ENCODE measurements at regions not wholly inside any gene's neighbourhood (a gene's known extent, or its start where the extent isn't known, plus 50 kb on each side); places are given as distances from the start of the nearest gene placed in this dataset.

- Mint-ChIP-seq H3K36me3 (no peaks in the 10 kb centered on the region), H3K9me3 (peaks cover 0 to 4% (median 0%) of the 10 kb centered on the region in 3 donors), H3K27me3 (peaks cover 5 to 7% of the 10 kb centered on the region in 2 donors), H3K27ac (no peak overlapping the region), H3K4me1 (no peaks in the 10 kb centered on the region), H3K4me3 (no peak overlapping the region)
- Histone ChIP-seq H3K27me3 (replicated peaks in 1 of 2; ENCODE audit: control insufficient read depth in 2 of 2, extremely low read depth in 1 of 2, insufficient read depth in 2 of 2, low read length in 1 of 2) (peaks cover 0 to 2% of the 10 kb centered on the region in 2 experiments), H3K36me3 (ENCODE audit: control insufficient read depth in 2 of 2, extremely low read depth in 1 of 2, insufficient read depth in 1 of 2, low read length in 1 of 2) (no peaks in the 10 kb centered on the region), H3K9me3 (no peaks in the 10 kb centered on the region), H3K4me1 (ENCODE audit: control insufficient read depth in 1 of 2, extremely low read depth in 1 of 2, insufficient read depth in 2 of 2, low read length in 2 of 2) (no peaks in the 10 kb centered on the region), H3K27ac (ENCODE audit: low read length) (no peak overlapping the region), H3K4me3 (ENCODE audit: control insufficient read depth in 1 of 2, extremely low read depth in 1 of 2, low read length in 1 of 2) (no peak overlapping the region)
- 82% methylated on average over 4 of the region's 4 CpGs for WGBS (ENCODE audit: insufficient coverage)
- POLR2A ChIA-PET, result no interaction called here
- CTCF ChIA-PET, result no interaction called here
- DNase-seq (no peak), ATAC-seq (replicated peaks in 1 of 4) (no peak)
These were observed 167.3 kb downstream of the TMEM18 start for GRCh38 chr2:509888-510287.

GRCh38 chr2:508121-508520 is 169.1 kb downstream of the TMEM18 start:
- Mint-ChIP-seq H3K4me3 (no peak overlapping the region), H3K27ac (no peak overlapping the region), H3K36me3 (no peaks in the 10 kb centered on the region), H3K9me3 (peaks cover 0 to 4% (median 0%) of the 10 kb centered on the region in 3 donors), H3K4me1 (no peaks in the 10 kb centered on the region), H3K27me3 (peaks cover 6 to 11% of the 10 kb centered on the region in 2 donors)
- CTCF ChIA-PET, result no interaction called here
- no peak for DNase-seq
- Histone ChIP-seq H3K27ac (ENCODE audit: low read length) (no peak overlapping the region), H3K9me3 (no peaks in the 10 kb centered on the region), H3K4me1 (ENCODE audit: control insufficient read depth in 1 of 2, extremely low read depth in 1 of 2, insufficient read depth in 2 of 2, low read length in 2 of 2) (no peaks in the 10 kb centered on the region), H3K4me3 (ENCODE audit: control insufficient read depth in 1 of 2, extremely low read depth in 1 of 2, low read length in 1 of 2) (no peak overlapping the region), H3K27me3 (replicated peaks in 1 of 2; ENCODE audit: control insufficient read depth in 2 of 2, extremely low read depth in 1 of 2, insufficient read depth in 2 of 2, low read length in 1 of 2) (peaks cover 0 to 5% of the 10 kb centered on the region in 2 experiments), H3K36me3 (ENCODE audit: control insufficient read depth in 2 of 2, extremely low read depth in 1 of 2, insufficient read depth in 1 of 2, low read length in 1 of 2) (no peaks in the 10 kb centered on the region)
- ATAC-seq (replicated peaks in 1 of 4), result no peak
- 54% methylated on average over 2 of the region's 4 CpGs for WGBS (ENCODE audit: insufficient coverage)
- POLR2A ChIA-PET, result no interaction called here

GRCh38 chr2:506866-507265 is 170.3 kb downstream of the TMEM18 start:
- Histone ChIP-seq H3K4me3 (ENCODE audit: control insufficient read depth in 1 of 2, extremely low read depth in 1 of 2, low read length in 1 of 2) (no peak overlapping the region), H3K27ac (ENCODE audit: low read length) (no peak overlapping the region), H3K36me3 (ENCODE audit: control insufficient read depth in 2 of 2, extremely low read depth in 1 of 2, insufficient read depth in 1 of 2, low read length in 1 of 2) (no peaks in the 10 kb centered on the region), H3K4me1 (ENCODE audit: control insufficient read depth in 1 of 2, extremely low read depth in 1 of 2, insufficient read depth in 2 of 2, low read length in 2 of 2) (no peaks in the 10 kb centered on the region), H3K27me3 (replicated peaks in 1 of 2; ENCODE audit: control insufficient read depth in 2 of 2, extremely low read depth in 1 of 2, insufficient read depth in 2 of 2, low read length in 1 of 2) (peaks cover 0 to 10% of the 10 kb centered on the region in 2 experiments), H3K9me3 (no peaks in the 10 kb centered on the region)
- Mint-ChIP-seq H3K27me3 (peaks cover 3 to 12% of the 10 kb centered on the region in 2 donors), H3K4me1 (no peaks in the 10 kb centered on the region), H3K27ac (no peak overlapping the region), H3K36me3 (no peaks in the 10 kb centered on the region), H3K4me3 (no peak overlapping the region), H3K9me3 (peaks cover 0 to 4% (median 0%) of the 10 kb centered on the region in 3 donors)
- ChIA-PET CTCF (no interaction called here), POLR2A (interaction anchor here in 1 of 2 donors (0.6 kb wide), 1 partner anchor 903 kb away, joined by 3 read pairs; no protein-coding TSS in a partner anchor)
- DNase-seq (no peak), ATAC-seq (replicated peaks in 1 of 4) (no peak)
- 96% methylated on average over 4 of the region's 5 CpGs for WGBS (ENCODE audit: insufficient coverage)

GRCh38 chr2:506451-506850 is 170.8 kb downstream of the TMEM18 start:
- WGBS (ENCODE audit: insufficient coverage), result 72% methylated on average over 2 of the region's 6 CpGs
- H3K4me1 Mint-ChIP-seq, result no peaks in the 10 kb centered on the region
- DNase-seq (no peak), ATAC-seq (replicated peaks in 1 of 4) (no peak)
- Histone ChIP-seq H3K4me1 (ENCODE audit: control insufficient read depth in 1 of 2, extremely low read depth in 1 of 2, insufficient read depth in 2 of 2, low read length in 2 of 2) (no peaks in the 10 kb centered on the region), H3K4me3 (ENCODE audit: control insufficient read depth in 1 of 2, extremely low read depth in 1 of 2, low read length in 1 of 2) (no peak overlapping the region), H3K27ac (ENCODE audit: low read length) (no peak overlapping the region), H3K36me3 (ENCODE audit: control insufficient read depth in 2 of 2, extremely low read depth in 1 of 2, insufficient read depth in 1 of 2, low read length in 1 of 2) (no peaks in the 10 kb centered on the region), H3K27me3 (replicated peaks in 1 of 2; ENCODE audit: control insufficient read depth in 2 of 2, extremely low read depth in 1 of 2, insufficient read depth in 2 of 2, low read length in 1 of 2) (peaks cover 0 to 10% of the 10 kb centered on the region in 2 experiments), H3K9me3 (no peaks in the 10 kb centered on the region)
- ChIA-PET CTCF (no interaction called here), POLR2A (no interaction called here)
- H3K9me3 Mint-ChIP-seq, result peaks cover 0 to 4% (median 0%) of the 10 kb centered on the region in 3 donors
- H3K4me3 Mint-ChIP-seq, result no peak overlapping the region
- peaks cover 3 to 13% of the 10 kb centered on the region in 2 donors for H3K27me3 Mint-ChIP-seq
- H3K27ac Mint-ChIP-seq, result no peak overlapping the region
- no peaks in the 10 kb centered on the region for H3K36me3 Mint-ChIP-seq

- ATAC-seq (replicated peaks in 1 of 4) (no peak), DNase-seq (no peak)
- Mint-ChIP-seq H3K9me3 (peaks cover 0 to 3% (median 0%) of the 10 kb centered on the region in 3 donors), H3K27me3 (peaks cover 3 to 13% of the 10 kb centered on the region in 2 donors), H3K4me1 (no peaks in the 10 kb centered on the region), H3K4me3 (no peak overlapping the region), H3K36me3 (no peaks in the 10 kb centered on the region), H3K27ac (no peak overlapping the region)
- Histone ChIP-seq H3K27me3 (replicated peaks in 1 of 2; ENCODE audit: control insufficient read depth in 2 of 2, extremely low read depth in 1 of 2, insufficient read depth in 2 of 2, low read length in 1 of 2) (peaks cover 0 to 10% of the 10 kb centered on the region in 2 experiments), H3K9me3 (no peaks in the 10 kb centered on the region), H3K36me3 (ENCODE audit: control insufficient read depth in 2 of 2, extremely low read depth in 1 of 2, insufficient read depth in 1 of 2, low read length in 1 of 2) (no peaks in the 10 kb centered on the region), H3K27ac (ENCODE audit: low read length) (no peak overlapping the region), H3K4me1 (ENCODE audit: control insufficient read depth in 1 of 2, extremely low read depth in 1 of 2, insufficient read depth in 2 of 2, low read length in 2 of 2) (no peaks in the 10 kb centered on the region), H3K4me3 (ENCODE audit: control insufficient read depth in 1 of 2, extremely low read depth in 1 of 2, low read length in 1 of 2) (no peak overlapping the region)
- POLR2A ChIA-PET, result interaction anchor here in 1 of 2 donors (0.7 kb wide), 1 partner anchor 13 kb away, joined by 12 read pairs; no protein-coding TSS in a partner anchor
- WGBS (ENCODE audit: insufficient coverage), result 70% methylated on average over 4 of the region's 8 CpGs
- CTCF ChIA-PET, result no interaction called here
These were observed 171.3 kb downstream of the TMEM18 start for GRCh38 chr2:505941-506340.

- H3K9me3 ChIP-seq, result no peaks in the 10 kb centered on the region
- H3K27me3 Mint-ChIP-seq, result peaks cover 11 to 22% of the 10 kb centered on the region in 2 donors
- H3K9me3 Mint-ChIP-seq, result no peaks in the 10 kb centered on the region
- WGBS (ENCODE audit: insufficient coverage), result 96% methylated on average over 39 of the region's 41 CpGs
- peaks cover 0 to 14% of the 10 kb centered on the region in 2 experiments for H3K27me3 ChIP-seq (replicated peaks in 1 of 2; ENCODE audit: control insufficient read depth in 2 of 2, extremely low read depth in 1 of 2, insufficient read depth in 2 of 2, low read length in 1 of 2)
- no peaks in the 10 kb centered on the region for H3K36me3 ChIP-seq (ENCODE audit: control insufficient read depth in 2 of 2, extremely low read depth in 1 of 2, insufficient read depth in 1 of 2, low read length in 1 of 2)
- POLR2A ChIA-PET, result no interaction called here
- H3K27ac ChIP-seq (ENCODE audit: low read length), result no peak overlapping the region
- H3K36me3 Mint-ChIP-seq, result no peaks in the 10 kb centered on the region
- no peaks in the 10 kb centered on the region for H3K4me1 Mint-ChIP-seq
- no peaks in the 10 kb centered on the region for H3K4me1 ChIP-seq (ENCODE audit: control insufficient read depth in 1 of 2, extremely low read depth in 1 of 2, insufficient read depth in 2 of 2, low read length in 2 of 2)
- DNase-seq, result no peak
- H3K4me3 ChIP-seq (ENCODE audit: control insufficient read depth in 1 of 2, extremely low read depth in 1 of 2, low read length in 1 of 2), result no peak overlapping the region
- no peak overlapping the region for H3K4me3 Mint-ChIP-seq
- H3K27ac Mint-ChIP-seq, result no peak overlapping the region
- ATAC-seq (replicated peaks in 1 of 4), result no peak
- CTCF ChIA-PET, result no interaction called here
These were observed 173.8 kb downstream of the TMEM18 start for GRCh38 chr2:503288-503999.

All from T-cell (primary cell).